Endothelial cell (in vitro differentiated cells): ENCODE measurements at regions not wholly inside any gene's neighbourhood (a gene's known extent, or its start where the extent isn't known, plus 50 kb on each side); places are given as distances from the start of the nearest gene placed in this dataset.

Experiments
- DNase-seq: peaks from one replicate; pipeline ENCODE4 v3.0.0; 2021; ENCODE audit warnings: low spot score
- H3K27ac Mint-ChIP-seq: one replicate; pipeline ENCODE4 v1.8.0; 2021; ENCODE audit warnings: mixed read lengths, inconsistent platforms; ENCODE audit not compliant: unreplicated experiment
- H3K27me3 Mint-ChIP-seq: one replicate; pipeline ENCODE4 v1.8.0; 2021; ENCODE audit warnings: mild to moderate bottlenecking, moderate library complexity, mixed read lengths, inconsistent platforms; ENCODE audit not compliant: unreplicated experiment
- H3K36me3 Mint-ChIP-seq: one replicate; pipeline ENCODE4 v1.8.0; 2021; ENCODE audit warnings: mild to moderate bottlenecking, low read depth, mixed read lengths, inconsistent platforms; ENCODE audit not compliant: unreplicated experiment
- H3K4me1 Mint-ChIP-seq: one replicate; pipeline ENCODE4 v1.8.0; 2021; ENCODE audit warnings: mild to moderate bottlenecking, mixed read lengths, inconsistent platforms; ENCODE audit not compliant: unreplicated experiment
- H3K4me3 Mint-ChIP-seq: one replicate; pipeline ENCODE4 v1.8.0; 2021; ENCODE audit warnings: mild to moderate bottlenecking, mixed read lengths, inconsistent platforms; ENCODE audit not compliant: unreplicated experiment
- H3K9me3 Mint-ChIP-seq: one replicate; pipeline ENCODE4 v1.8.0; 2021; ENCODE audit warnings: mixed read lengths, inconsistent platforms; ENCODE audit not compliant: unreplicated experiment
- TF ChIP-seq, protein P1 (sequence below): fragments of 200-600 bp; sonication (generic); IDR thresholded peaks from one replicate; pipeline ENCODE4 v1.5.0; 2021; ENCODE audit warnings: antibody characterized with exemption; ENCODE audit not compliant: unreplicated experiment

DNA sequence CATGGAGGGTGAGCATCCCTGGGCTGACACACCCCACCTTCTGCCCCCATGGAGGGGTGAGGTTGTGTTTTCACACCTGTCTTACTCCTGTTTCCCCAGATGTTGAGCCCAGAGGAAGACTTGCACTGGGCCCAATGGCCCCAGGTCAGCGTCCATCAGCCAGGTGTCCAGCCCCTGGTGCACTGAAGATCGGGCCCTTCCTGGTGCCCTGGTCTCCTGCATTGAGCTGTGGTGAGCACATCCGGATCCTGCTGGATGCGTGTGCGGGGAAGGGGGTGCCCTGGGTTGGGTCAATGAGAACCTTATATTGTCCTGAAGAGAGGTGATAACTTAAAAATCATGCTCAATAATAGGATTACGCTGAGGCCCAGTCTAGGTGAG lies 227.3 kb downstream of the SNRPN start:
- DNase-seq, result no peak
- Mint-ChIP-seq H3K4me3 (no peak overlapping the region), H3K4me1 (no peaks in the 10 kb centered on the region), H3K27me3 (peaks cover 19% of the 10 kb centered on the region), H3K27ac (no peak overlapping the region), H3K9me3 (peaks cover 16% of the 10 kb centered on the region), H3K36me3 (peaks cover 10% of the 10 kb centered on the region)
- TF ChIP-seq, protein P1, sequence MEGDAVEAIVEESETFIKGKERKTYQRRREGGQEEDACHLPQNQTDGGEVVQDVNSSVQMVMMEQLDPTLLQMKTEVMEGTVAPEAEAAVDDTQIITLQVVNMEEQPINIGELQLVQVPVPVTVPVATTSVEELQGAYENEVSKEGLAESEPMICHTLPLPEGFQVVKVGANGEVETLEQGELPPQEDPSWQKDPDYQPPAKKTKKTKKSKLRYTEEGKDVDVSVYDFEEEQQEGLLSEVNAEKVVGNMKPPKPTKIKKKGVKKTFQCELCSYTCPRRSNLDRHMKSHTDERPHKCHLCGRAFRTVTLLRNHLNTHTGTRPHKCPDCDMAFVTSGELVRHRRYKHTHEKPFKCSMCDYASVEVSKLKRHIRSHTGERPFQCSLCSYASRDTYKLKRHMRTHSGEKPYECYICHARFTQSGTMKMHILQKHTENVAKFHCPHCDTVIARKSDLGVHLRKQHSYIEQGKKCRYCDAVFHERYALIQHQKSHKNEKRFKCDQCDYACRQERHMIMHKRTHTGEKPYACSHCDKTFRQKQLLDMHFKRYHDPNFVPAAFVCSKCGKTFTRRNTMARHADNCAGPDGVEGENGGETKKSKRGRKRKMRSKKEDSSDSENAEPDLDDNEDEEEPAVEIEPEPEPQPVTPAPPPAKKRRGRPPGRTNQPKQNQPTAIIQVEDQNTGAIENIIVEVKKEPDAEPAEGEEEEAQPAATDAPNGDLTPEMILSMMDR, result no peak

DNA sequence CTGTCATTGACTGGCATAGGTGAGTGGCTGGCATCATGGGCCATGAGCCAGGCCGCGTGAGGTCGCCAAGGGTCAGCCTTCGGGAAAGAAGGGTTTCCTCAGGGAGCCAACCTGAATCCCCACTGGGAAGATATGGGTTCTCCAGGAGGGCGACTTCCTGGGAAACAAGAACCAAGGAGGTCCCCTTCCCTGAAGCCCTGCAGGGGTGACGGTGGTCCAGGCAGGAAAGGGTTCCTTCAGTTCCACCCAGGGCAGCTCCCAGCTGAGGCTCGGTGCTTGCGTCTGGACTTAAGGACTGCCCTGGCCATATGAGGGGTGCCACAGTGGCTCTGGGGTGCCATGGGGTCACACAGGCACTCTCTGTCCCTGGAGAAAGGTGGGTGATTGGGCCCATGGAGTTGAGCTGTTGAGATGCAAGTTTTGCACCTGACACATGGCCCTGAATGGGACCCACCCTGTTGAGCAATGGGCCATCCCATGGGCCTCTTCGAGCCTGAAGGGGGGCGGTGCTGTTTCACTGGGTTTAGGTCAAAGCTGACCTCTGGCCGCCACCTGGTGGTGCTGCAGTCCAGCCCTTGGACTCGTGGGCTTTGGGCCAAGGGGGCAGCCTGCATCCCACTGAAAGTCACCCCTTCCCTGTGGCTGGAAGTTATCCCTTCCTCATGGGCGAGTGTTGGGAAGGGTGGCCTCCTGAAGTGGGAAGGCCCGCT lies 228.1 kb downstream of the SNRPN start:
- no peak for DNase-seq
- H3K4me3 Mint-ChIP-seq, result no peak overlapping the region
- TF ChIP-seq, protein P1, result no peak
- peaks cover 20% of the 10 kb centered on the region for H3K9me3 Mint-ChIP-seq
- H3K4me1 Mint-ChIP-seq, result no peaks in the 10 kb centered on the region
- H3K27ac Mint-ChIP-seq, result no peak overlapping the region
- H3K27me3 Mint-ChIP-seq, result peaks cover 15% of the 10 kb centered on the region
- peaks cover 10% of the 10 kb centered on the region for H3K36me3 Mint-ChIP-seq

DNA sequence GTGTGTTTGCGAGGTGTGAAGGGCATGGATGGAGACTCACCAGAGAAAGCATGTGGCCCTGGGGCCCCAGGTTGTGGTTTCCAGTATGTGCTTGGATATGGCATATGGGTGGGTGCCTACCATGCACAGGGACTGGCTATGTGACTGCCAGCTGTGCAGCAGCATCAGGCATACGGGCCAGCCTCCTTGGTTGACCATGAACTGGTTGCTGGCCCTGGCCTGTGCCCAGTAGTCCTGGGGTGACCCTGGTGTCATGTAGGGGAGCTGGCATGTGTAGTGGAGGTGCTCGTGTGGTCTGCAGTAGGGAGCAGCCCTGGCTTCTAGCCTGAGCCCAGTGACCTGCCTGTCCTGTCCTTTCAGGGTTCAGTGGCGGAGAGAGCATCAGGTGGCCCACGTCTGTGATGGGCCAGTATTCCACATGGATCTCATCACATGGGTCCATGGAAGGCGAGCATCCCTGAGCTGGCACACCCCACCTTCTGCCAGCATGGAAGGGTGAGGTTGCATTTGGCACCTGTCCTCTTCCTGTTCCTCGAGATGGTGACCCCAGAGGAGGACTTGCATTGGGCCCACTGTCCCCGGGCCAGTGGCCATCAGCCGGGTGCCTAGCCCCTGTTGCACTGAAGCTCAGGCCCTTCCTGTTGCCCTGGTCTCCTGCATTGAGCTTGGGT lies 228.9 kb downstream of the SNRPN start:
- H3K9me3 Mint-ChIP-seq, result peaks cover 20% of the 10 kb centered on the region
- DNase-seq, result no peak

DNA sequence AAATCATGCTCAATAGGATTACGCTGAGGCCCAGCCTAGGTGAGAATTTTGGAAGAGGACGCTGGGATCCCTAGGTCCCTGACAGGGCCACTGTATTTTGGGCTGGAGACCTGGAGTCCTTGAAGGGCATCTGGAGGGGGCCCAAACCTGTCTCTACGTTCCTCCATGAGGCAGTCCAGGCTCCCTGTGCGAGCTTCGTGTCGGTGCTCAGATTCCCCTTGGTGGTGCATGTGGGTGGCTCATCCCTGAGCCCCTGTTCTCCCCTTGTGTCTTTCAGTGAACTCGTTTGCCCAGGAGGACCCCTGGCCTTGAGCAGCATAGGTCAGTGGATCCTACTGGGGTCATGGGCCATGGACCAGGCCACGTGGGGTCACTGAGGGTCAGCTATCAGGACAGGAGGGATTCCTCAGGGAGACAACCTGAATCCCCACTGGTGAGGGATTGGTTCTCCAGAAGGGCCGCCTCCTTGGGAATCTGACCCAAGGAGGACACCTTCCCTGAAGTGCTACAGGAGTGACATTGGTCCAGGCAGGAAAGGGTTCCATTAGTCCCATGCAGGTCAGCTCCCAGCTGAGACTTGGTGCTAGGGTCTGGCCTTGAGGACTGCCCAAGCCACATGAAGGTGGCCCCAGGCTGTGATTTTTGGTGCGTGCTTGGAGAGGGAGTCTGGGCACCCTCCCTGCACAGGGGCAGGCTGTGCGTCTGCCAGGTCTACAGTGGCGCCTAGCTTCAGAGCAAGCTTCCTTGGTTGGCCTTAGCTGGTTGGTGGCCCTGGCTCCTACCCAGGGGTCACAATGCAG lies 229.8 kb downstream of the SNRPN start:
- H3K4me3 Mint-ChIP-seq, result no peak overlapping the region
- no peak overlapping the region for H3K27ac Mint-ChIP-seq
- TF ChIP-seq, protein P1, result no peak
- no peaks in the 10 kb centered on the region for H3K4me1 Mint-ChIP-seq
- peaks cover 14% of the 10 kb centered on the region for H3K27me3 Mint-ChIP-seq
- H3K36me3 Mint-ChIP-seq, result peaks cover 10% of the 10 kb centered on the region
- H3K9me3 Mint-ChIP-seq, result peaks cover 18% of the 10 kb centered on the region
- DNase-seq, result no peak

More for the DNA sequence above, 228.9 kb downstream of the SNRPN start:
- Mint-ChIP-seq H3K36me3 (peaks cover 10% of the 10 kb centered on the region), H3K27me3 (peaks cover 15% of the 10 kb centered on the region), H3K4me1 (no peaks in the 10 kb centered on the region), H3K4me3 (no peak overlapping the region), H3K27ac (no peak overlapping the region)
- TF ChIP-seq, protein P1, result no peak
